NCI-H2107 treated with DMSO at 0.1 percent for 48 hours (cell line): ENCODE measurements at regions not wholly inside any gene's neighbourhood (a gene's known extent, or its start where the extent isn't known, plus 50 kb on each side); places are given as distances from the start of the nearest gene placed in this dataset.

ENCODE experiments used
- DNase-seq: peaks from one replicate; lab custom pipeline; 2025; ENCODE audit not compliant: unreplicated experiment; lab: John Stamatoyannopoulos, UW

DNA sequence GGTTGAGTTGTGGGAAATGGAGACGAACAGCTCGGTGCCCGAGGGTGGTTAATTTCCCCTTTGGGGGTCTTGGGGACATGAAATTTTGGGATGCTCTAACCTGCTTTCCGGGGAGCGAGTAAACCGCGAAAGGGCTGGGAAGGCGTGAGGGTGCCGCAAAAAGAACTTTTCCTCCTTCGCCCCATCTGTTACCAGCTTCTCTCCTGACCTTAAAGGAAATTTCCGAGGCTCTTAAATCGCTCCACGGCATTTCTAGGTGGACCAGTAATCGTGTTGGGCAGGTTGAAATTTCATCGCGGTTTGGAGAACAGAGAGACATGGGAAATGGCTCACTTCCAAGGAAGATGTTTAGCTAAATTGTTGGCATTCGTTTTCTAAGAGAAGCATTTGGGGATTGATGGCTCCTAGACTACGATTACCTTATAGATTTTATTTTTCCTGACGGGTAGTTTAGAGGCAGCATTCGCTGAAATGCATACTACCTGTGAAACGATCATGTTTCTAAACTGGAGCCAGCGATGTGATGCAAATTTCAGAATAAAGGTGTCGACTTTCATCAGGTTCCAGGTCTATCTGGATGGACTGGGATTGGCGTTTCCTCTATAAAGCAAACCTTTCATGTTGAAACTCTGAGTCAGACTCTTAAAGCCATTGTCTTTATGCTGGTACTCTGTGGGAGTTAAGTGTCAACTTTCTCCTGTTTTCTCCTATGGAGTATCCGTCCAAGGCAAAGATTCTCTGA, 414.5 kb downstream of the PCNX1 start:
- DNase-seq = peak; percentile 98

DNA sequence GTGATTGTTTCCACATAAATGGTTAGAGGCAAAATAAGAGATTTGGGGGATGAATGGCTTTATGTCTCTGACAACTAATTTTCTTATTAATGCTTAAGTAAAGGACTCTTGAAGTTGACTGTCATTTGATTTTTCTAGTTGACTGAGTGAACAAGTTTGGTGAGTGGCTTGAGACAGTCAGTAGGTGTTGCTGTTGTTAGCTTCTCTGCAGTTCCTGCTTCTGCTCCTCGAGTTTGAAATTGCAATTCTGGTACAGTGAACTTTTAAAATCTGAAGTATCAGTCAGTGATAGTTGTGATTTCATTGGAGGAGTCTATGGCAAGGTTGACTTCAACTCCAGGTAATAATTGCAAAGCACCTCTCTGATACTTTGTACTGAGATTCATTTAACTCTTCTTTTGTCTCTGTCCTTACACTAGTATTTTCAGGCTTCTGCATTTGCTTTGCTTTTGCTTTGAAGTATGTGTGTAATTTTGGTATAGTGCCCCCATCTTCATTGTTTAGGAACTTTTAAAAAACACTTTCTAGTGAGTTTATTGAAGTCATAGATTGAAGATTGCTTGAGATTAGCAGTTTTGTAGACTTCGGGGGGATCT, 415.5 kb downstream of the PCNX1 start:
- peak; percentile 37 for DNase-seq

DNA sequence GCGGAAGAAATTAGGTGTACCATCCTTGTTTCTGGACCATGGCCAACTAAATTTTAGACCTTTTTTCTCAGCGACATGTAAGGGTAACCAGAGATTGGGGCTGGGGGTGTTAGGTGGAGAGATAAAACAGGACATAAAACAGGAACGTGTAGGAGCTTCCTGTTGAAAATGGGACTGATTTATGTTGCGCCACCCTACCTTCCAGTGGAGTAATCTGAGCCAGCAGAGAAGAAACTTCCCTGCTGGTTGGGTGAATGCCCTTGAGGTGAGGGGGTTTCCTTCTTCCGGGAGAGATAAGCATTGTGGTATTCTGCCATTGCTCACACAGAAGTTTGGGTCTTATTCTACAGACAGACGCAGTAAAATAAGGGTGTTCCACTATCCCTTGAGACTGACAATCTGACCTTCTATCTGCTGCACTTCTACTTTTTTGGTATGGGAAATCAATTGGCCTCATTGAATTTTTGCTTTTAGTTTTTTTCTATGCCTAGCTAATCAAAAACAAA, 417.6 kb downstream of the PCNX1 start:
- no peak for DNase-seq

DNA sequence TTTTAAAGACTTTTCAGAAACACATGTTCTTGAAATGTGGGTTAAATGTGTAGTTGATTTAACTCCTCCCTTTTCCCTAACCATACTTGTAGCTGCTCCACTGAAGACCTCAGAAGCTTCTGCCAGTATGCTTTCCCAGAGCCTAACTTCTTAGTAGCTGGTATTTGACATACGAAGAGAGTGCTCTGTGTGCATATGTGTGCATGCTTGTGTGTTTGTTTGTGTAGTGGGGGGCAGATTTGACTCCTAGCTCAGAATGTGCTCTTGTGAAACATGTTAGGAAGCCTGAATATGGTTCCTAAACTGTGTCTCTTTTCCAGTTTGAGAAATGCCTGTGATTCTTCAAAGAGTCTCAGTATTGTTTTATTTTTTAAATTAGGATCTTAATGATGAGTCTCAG, 420.4 kb downstream of the PCNX1 start:
- no peak for DNase-seq

DNA sequence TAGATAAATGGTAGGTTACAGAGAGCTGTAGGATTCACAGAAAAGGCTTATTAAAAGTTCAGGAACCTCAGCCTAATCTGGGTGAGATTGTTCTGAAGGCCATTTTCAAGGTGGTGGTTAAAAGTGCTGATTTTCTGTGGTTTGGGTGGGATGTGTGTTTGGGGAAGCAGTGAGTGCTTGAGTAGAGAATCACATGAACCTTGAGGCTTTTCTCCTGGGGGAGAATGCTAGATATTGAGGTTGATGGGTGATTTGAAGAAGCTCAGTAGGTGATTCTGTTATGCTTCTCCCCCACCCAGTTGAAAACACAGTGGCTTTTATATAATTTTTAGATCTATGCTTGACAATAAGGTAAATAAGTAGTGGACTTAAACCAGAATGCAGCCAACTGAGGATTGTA, 420.9 kb downstream of the PCNX1 start:
- no peak for DNase-seq

DNA sequence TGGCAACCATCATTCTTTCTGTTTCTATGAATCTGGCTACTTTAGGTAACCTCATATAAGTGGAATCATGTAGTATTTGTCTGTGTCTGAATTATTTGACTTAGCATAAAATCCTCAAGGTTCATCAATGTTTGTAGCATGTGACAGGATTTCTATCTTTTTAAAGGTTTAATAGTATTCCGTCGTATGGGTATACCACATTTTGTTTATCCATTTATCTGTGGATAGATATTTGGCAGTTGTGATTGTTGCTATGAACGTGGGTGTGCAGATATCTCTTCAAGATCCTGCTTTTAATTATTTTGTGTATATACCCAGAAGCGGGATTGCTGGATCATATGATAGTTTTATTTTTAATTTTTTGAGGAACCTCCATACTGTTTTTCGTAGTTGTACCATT, 421.7 kb downstream of the PCNX1 start:
- DNase-seq = no peak

DNA sequence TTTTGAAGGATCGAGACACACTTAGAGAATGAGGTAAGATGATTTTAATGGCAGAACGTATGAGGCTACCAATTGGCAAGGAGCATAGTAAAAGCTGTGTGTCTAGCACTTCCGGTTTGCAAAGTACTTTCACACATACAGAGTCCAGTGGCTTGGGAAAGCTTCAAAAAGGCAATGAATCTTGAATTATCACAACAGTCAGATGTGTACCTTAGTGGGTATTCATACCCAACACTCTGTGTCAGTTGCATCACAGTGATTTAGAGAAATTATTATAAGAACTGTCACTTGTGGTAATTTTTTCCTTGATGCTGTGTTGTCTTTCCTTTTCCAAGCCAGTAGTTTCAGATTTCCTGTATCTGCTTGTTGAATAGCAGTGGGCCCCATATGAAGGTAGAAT, 424.1 kb downstream of the PCNX1 start:
- DNase-seq = no peak

DNA sequence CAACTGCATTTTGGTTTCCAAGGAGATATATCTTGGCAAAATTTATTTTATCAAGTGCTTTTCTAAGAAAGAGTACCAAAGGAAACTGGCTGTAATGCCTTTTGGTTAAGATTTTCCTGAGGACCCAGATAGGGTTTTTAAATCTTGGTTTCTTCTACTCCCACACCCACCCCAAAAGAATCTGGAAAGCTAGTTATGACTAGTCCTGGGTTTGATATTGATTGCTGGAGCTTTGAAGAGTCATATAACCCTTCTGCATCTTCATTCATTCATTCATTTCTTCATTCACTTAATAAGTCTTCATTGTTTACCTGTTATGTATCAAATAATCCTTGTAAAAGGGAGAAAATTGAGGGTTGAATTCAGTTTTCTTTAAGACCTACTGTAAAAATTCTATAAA, 425.2 kb downstream of the PCNX1 start:
- DNase-seq = no peak

DNA sequence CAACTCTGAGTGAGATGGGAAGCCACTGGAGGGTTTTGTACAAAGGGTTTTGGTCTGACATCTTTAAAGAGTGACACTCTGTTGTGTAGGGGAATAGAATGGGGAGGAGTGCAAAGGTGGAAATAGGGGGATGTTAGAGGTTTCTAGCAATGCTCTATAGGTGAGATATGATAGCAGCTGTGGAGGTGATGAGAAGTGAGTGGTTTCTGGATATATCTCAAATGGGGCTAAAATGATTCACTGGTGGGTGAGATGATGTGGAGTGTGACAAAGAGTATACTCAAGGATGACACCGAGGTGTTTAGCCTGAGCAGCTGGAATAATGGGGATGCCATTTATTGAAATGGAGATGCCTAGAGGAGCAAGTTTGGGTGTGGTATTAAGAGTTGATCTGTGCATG, 426.4 kb downstream of the PCNX1 start:
- DNase-seq = no peak

DNA sequence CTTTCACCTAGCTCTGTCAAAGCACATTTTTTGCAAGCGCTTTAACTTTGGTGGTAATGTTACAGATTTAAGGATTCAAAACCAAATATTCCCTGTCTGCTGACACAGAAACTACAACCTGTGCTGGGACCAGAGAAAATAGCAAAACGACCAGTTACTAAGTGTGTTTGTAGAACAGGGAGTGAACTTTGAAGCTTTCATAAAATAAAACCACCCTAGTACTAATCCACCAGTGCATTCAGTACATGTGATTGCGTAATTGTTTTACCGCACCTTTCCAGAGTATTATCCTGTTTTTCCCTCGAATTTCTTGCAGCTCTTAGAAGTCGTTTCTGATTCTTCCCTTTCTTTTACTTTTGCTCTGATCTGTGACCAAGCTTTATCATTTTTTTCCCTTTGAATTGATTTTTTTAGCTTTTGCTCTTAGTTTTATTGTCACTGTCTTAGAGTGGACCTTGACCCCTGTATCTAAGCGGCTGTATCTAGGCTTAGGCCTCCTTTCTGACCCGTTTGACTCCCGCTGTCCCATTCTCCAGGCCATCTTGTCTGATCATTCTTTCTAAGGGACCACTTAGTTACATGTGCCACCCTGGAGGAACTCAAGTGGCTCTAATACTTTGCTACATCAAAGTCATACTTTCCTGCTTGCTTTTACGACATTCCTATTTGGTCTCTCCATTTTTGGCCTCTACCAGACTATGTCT, 429.4 kb downstream of the PCNX1 start:
- DNase-seq = no peak

DNA sequence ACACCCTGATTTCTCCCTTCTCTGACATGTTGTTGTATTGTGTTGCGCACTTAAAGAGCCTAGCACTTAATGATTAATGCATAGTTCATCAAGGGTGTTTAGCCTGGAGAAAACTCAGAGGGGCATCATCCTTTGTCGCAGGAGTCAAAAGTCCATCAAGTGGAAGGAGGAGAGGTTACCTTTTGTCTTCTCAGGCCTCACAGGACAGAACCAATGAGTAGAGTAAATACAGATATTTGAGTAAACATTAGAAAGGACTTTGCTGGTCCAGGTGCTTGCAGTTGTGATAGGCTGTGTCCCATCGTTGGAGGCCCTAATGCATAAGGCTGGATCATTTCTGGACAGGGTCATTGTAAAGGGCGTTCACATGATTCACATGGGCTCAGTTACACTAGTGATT, 430.9 kb downstream of the PCNX1 start:
- DNase-seq = no peak

DNA sequence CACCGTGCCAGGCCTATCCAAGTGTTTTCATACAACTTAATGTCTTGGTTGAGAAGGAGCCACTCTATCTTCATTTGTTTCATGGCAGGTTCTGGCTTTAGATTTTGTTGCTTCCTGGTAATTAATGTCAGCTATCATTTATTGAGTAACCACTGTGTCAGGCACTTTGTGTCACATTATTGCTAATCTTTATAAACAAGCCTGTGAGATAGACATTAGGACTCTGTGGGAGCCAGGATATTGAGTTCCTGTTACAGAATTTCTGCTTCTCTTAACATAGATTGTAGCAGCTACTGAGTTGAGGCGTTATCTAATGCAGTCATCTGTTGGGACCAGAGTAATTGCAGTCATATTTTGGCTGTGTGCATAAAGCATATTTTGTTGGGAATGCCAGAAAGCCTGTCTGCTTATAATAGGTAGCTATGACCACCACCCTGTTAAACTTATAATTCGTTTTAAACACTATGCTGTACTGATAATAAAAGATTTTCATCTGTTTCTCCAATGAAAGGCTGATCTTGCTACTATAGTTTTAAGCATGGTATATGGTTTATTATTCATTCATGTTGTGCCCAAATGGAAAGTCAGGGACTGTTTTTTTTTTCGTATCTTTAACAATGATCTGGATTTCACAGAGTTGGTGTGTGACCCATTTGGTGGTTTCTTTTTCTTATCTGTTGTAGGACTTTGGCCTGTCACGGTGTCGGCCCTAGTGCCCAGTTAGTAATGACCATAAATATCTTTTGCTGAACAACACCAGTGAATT, 432.6 kb downstream of the PCNX1 start:
- DNase-seq = no peak

DNA sequence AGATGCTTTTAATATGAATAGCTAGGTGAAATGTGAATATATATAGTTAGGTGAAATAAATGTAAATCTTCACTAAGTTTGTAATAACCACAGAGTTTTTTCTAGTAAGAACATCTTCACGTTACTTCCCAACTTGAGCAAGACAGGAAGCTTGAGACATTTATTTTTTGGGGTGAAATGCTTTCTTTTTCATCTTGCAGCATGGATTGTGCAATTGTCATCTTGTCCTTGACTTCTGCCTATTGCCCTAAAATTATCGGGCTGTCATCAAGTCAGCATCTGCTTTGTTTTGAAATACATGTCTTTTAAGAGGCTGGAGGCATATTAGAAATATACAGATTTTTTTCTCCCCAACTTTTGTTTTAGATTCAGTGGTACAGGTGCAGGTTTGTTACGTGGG, 433.9 kb downstream of the PCNX1 start:
- no peak for DNase-seq

DNA sequence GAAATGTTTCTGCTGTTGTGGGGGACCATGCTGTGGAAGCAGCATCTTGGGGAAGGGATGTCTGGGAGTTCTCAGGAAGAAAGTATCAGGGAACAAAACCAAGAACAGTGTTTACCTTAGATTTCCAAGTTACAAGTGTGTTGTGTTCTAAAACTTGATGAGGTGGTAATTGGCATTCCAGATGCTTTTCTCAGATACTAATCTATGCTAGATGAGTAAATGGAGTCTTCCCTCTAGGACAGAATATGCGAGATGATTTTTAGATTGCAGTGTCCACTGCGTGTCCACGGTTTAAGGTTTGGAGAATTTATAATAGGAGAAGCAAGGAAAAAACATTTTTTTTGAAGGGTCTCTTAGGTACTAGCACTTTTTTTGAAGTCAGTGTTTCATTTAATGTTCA, 436.5 kb downstream of the PCNX1 start:
- no peak for DNase-seq

DNA sequence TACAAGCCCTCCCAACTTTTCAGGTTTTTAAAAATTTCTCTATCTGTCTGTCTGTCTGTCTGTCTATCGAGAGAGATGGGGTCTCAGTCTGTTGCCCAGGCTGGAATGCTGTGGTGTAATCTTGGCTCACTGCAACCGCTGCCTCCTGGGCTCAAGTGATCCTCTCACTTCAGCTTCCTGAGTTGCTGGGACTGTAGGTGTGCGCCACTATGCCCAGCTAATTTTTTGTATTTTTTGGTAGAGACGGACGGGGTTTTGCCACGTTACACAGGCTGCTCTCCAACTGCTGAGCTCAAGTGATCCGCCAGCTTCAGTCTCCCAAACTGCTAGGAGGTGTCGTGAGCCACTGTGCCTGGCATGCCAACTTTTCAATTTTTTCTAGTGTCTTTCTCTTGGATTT, 437.2 kb downstream of the PCNX1 start:
- DNase-seq = no peak

DNA sequence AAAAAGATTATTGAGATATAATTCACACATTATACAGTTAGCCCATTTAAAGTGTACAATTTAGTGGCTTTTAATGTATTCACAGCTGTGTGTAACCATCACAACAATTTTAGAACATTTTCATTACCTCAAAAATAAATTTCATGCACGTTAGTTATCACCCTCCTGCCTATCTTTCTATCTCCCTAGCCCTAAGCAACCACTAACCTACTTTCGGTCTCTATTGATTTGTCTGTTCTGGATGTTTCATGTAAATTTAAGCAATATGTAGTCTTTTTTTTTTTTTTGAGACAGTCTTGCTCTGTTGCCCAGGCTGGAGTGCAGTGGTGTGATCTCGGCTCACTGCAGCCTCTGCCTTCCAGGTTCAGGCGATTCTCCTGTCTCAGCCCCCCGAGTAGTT, 439.4 kb downstream of the PCNX1 start:
- DNase-seq = no peak

DNA sequence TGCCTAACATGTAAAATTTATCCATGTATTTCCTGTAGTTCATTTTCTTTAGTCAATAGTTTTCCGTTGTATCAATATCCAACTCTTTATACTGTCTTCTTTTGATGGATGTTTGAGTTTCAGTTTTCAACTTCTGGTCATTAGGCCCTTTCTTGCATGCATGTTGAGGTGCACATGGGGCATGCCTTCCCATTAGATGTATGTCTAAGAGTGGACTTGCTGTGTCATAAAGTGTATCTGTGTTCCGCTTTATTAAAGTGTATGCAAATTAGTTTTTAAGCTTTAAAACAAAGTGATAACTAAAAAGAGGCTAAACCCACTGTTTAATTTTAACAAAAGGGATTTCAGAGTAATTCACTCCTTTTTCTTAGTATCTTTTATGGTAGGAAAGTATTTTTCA, 441.1 kb downstream of the PCNX1 start:
- no peak for DNase-seq

DNA sequence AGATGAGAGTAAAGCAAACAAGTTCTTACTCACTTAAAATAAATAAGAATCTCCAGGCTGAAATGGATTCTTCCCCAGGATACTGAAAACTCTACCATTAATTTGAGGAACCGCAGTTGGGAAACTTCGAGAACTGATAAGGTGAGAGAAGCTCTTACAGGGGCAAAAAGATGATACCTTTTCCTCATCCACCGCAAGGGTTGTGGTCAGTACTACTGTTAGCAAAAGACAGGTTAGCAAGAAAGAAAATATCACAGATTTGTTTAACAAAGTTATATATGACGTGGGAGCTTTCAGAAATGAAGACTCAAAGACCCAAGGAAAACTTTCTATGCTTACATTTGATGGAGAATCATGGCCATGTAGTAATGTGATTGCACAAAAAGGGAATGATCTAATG, 441.6 kb downstream of the PCNX1 start:
- DNase-seq = no peak

DNA sequence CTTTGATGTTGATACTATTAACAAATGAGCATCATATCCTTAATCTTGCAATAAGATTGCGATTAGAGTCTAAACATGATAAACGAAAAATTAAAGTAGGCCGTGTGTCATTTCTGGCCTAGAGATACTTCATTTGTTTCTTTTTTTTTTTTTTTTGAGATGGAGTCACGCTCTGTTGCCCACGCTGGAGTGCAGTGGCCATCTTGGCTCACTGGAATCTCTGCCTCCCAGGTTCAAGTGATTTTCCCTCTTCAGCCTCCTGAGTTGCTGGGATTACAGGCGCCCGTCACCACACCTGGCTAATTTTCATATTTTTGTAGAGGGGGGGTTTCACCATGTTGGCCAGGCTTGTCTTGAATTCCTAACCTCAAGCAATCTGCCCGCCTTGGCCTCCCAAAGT, 446.9 kb downstream of the PCNX1 start:
- no peak for DNase-seq

DNA sequence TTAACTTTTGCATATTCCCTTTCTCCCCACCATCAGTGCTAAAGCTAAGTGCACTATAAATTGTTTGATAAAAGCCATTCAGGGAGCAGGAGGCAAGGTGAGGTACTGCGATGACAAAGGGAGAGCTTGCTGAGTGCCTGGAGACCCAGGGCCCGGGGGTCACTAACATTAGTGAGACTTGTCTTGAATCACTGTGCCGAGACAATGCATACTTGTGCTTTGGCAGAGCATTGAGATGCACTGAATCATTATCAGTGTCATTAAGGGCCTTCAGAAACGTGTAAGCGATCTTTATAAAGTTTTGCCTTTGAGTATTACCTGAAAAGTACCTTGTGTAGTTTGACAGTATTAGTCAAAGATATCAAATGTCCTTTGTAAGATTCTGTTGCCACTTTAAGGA, 447.5 kb downstream of the PCNX1 start:
- no peak for DNase-seq

DNA sequence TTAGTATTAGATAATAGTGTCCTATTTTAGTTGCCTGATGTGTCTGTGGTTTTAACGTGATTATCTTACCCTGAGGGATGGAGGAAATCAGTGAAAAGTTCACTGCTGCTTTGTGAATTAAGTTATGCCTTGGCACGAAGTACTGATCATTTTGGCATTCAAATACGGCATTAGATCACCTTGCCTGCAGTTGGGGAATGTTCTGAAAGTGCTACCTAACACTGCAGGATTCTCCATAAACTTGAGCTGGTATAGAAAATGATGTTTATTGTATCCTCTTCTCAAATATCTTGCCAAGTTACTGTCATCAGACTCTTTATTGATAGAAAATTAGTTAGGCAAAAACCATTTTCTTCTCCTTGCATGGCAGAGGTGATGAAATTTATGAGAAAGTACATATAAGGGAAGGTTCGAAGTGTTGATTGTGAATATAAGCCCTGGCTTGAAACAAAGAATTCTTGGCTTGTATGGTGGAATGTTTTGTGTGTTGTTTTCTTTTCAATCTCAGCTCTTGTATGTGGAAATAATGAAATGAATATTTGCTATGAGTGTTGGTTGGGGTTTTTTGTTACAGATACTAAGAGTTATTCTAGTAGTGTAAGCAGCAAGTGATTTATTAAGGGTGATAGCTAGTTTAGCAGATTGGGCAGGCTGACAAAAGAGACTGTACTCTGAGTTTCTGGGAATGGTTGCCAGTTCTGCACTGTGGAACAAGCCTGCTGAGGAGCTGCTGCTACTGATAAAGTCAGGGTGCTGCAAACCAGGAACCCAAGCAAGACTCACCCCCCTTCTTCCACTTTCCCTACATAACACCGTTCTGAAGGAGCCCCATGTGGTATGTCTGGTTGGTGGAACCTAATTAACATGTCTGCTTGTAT, 448.3 kb downstream of the PCNX1 start:
- no peak for DNase-seq
